BJ (cell line): ENCODE measurements at regions not wholly inside any gene's neighbourhood (a gene's known extent, or its start where the extent isn't known, plus 50 kb on each side); places are given as distances from the start of the nearest gene placed in this dataset.

Source experiments
- CTCF ChIA-PET: fragments of 350-600 bp; formaldehyde crosslinking; extraction: SDS; loops from one replicate; lab custom pipeline; 2021; ENCODE audit warnings: antibody characterized with exemption, inconsistent platforms; lab: Yijun Ruan, JAX
- POLR2A ChIA-PET: fragments of 300-600 bp; sonication (Branson Sonifier 250); formaldehyde crosslinking; extraction: SDS; loops from one replicate; lab custom pipeline; 2021; ENCODE audit warnings: antibody characterized with exemption; lab: Charles Lee
- DNase-seq: peaks from one replicate; pipeline ENCODE4 v3.0.0-alpha.2; 2011; ENCODE audit warnings: low read depth
- H3K27me3 ChIP-seq: 2 replicates; pipeline ENCODE4 v1.6.0; 2011; ENCODE audit warnings: low read length; ENCODE audit not compliant: control insufficient read depth, insufficient read depth
- H3K36me3 ChIP-seq: 2 replicates; pipeline ENCODE4 v1.5.1; 2011; ENCODE audit warnings: low read length; ENCODE audit not compliant: control insufficient read depth, insufficient read depth
- H3K4me3 ChIP-seq: 2 replicates; pipeline ENCODE4 v1.5.1; 2011; ENCODE audit warnings: low read depth, mild to moderate bottlenecking, control low read depth, low read length
- TF ChIP-seq, protein P1 (sequence below): IDR thresholded peaks from 2 replicates; pipeline ENCODE4 v1.5.1; 2011; ENCODE audit warnings: low read depth, mild to moderate bottlenecking, control low read depth, inconsistent platforms, low read length, moderate library complexity; ENCODE audit not compliant: insufficient read depth

DNA sequence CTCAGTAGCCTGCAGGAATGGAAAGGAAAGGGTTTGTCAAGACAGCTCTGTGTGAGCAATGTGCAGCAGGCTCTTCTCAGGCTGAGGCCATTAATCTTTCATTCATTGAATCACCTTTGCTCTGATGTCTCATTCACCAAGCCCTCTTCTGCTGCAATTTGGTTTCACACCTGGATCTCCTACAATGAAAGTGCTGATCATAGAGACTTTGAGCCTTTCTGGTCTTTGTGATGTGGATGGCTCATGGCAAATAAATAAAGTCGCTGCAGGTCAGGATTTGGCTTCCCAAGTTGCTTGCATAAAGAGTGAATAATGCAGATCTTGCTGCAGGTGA, 95.8 kb upstream of the SPRED2 start:
- ChIA-PET POLR2A (no interaction called here), CTCF (interaction anchor here (1.2 kb wide), 1 partner anchor 9 kb away, joined by 6 read pairs; no protein-coding TSS in a partner anchor)
- no peak for DNase-seq
- no peaks in the 10 kb centered on the region for H3K36me3 ChIP-seq
- peaks cover 4% of the 10 kb centered on the region; the same call in 1 of the 2 replicates for H3K27me3 ChIP-seq
- no peak overlapping the region for H3K4me3 ChIP-seq
- TF ChIP-seq, protein P1, sequence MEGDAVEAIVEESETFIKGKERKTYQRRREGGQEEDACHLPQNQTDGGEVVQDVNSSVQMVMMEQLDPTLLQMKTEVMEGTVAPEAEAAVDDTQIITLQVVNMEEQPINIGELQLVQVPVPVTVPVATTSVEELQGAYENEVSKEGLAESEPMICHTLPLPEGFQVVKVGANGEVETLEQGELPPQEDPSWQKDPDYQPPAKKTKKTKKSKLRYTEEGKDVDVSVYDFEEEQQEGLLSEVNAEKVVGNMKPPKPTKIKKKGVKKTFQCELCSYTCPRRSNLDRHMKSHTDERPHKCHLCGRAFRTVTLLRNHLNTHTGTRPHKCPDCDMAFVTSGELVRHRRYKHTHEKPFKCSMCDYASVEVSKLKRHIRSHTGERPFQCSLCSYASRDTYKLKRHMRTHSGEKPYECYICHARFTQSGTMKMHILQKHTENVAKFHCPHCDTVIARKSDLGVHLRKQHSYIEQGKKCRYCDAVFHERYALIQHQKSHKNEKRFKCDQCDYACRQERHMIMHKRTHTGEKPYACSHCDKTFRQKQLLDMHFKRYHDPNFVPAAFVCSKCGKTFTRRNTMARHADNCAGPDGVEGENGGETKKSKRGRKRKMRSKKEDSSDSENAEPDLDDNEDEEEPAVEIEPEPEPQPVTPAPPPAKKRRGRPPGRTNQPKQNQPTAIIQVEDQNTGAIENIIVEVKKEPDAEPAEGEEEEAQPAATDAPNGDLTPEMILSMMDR = no peak

DNA sequence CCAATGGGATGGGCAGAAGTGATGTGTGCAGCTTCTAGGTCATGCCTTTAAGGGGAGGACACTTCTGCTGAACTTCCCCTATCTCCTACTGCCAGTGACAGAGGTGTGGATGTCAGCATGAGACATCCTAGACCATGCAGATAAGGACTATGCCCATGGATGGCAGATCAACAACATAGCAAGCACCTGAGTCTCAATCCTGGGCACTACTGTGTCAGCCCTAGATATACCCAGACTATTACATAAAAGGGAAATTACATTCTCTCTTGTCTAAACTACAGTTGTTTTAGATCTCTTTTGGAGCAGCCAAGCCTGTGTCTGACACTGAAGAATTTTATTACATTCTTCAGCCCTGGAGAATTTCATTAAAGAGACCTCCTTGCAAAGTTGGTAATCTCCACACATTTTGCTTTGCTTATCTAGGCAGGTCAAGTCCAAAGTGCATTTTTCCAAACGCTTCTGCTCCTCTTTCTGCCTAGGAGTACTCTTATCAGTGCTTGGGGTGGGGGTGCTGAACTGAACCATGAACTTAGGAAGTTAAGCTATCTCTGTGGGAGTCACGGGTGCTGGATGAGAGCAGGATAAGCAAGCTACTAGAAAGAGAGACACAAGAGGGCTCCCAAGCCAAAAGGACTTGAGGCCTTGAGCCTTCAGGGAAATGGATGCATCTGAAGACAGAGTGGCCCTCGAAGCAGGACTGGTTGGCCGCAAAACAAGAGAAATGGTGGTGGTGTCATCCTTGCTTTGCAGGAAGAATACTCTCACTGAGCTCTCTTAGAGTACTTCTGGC, 95.2 kb upstream of the SPRED2 start:
- H3K27me3 ChIP-seq = peaks cover 4% of the 10 kb centered on the region; the same call in 1 of the 2 replicates
- no peak overlapping the region for H3K4me3 ChIP-seq
- no peaks in the 10 kb centered on the region for H3K36me3 ChIP-seq
- TF ChIP-seq, protein P1 = no peak
- DNase-seq = no peak
- POLR2A ChIA-PET = no interaction called here
- CTCF ChIA-PET = interaction anchor here (0.6 to 1.2 kb wide), 2 partner anchors 9 to 54 kb away, joined by 3 to 6 read pairs; no protein-coding TSS in a partner anchor

DNA sequence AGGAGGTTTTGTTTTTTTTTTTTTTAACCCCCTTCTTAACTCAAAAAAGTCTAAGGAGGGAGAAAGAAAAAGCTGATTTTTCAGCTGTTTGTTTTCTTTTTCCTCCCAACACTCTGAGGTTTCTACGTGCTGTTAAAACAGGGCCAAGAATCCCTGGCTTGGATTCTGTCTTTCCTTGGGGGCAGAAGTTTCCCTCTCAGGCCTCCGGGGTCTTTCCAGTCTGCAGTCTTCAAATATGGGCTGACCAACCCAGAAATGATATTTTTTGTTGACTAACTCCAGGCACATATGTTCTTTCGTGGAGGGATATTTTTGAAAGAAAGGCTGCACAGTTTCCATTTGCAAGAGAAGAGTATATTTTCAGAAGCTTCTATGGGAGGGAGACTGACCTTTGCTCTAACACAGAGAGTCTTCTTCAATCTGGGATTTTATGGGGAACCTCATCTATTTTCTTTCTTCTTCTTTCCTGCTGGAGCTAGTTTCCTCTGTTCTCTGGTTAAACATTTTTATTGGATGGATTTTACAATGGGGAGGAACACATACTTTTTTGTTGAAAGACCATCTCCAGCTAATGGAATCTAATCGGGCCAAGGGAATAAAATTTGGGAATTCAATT, 93.3 kb upstream of the SPRED2 start:
- TF ChIP-seq, protein P1 = no peak
- Histone ChIP-seq H3K4me3 (no peak overlapping the region), H3K27me3 (peaks cover 4% of the 10 kb centered on the region; the same call in 1 of the 2 replicates), H3K36me3 (no peaks in the 10 kb centered on the region)
- POLR2A ChIA-PET = no interaction called here
- CTCF ChIA-PET = interaction anchor here (1.3 to 1.8 kb wide), 2 partner anchors 16 to 21 kb away, joined by 4 read pairs; no protein-coding TSS in a partner anchor
- DNase-seq = no peak

DNA sequence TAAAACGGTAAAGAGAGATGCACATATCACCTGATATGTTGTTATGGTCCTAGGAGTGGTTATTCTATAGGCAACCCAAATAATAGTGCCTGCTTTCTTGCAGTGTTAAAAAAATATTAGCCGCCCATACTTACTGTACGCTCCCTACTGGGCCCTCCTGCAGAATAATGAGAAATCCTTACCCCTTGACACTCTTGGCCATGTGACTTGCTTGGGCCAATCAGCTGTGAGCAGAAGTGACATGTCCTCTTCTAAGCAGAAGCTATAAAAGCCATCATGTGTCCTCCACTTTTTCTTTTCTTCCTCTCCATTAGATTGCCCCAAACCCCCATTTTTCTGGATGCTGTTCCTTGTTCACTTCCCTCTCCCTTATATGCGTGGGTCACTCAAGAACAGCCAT, 90.5 kb upstream of the SPRED2 start:
- Histone ChIP-seq H3K36me3 (no peaks in the 10 kb centered on the region), H3K27me3 (peaks cover 3% of the 10 kb centered on the region; the same call in 1 of the 2 replicates), H3K4me3 (no peak overlapping the region)
- ChIA-PET POLR2A (no interaction called here), CTCF (no interaction called here)
- DNase-seq = no peak
- TF ChIP-seq, protein P1 = no peak

DNA sequence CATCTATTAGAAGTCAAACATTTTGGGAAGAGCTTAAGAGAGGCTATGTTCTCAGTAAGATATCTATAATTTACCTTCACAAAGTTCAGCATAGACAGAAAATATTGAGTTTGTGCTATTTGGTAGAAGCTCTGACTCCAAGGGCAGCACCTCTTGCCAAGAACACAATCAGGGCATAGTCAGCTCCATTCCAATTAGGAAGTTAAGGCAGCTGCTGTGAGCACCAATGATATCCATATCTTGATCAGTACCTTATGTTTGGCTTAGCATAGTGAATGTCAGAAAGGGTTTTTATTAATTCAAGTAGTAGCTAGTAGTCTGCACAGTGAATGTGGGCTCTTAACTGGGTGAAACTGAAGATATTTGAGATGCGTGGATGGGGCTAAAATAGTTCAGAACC, 86.4 kb upstream of the SPRED2 start:
- Histone ChIP-seq H3K27me3 (no peaks in the 10 kb centered on the region; the same call in 1 of the 2 replicates), H3K4me3 (no peak overlapping the region), H3K36me3 (no peaks in the 10 kb centered on the region)
- CTCF ChIA-PET = interaction anchor here (1.4 kb wide), 1 partner anchor 9 kb away, joined by 6 read pairs; no protein-coding TSS in a partner anchor
- POLR2A ChIA-PET = no interaction called here
- DNase-seq = no peak
- TF ChIP-seq, protein P1 = no peak
